IMR-90 (cell line): ENCODE measurements at regions not wholly inside any gene's neighbourhood (a gene's known extent, or its start where the extent isn't known, plus 50 kb on each side); places are given as distances from the start of the nearest gene placed in this dataset.

Source experiments
- ATAC-seq: fragments of 200-7000 bp; cut with Tn5 transposase; 2 replicates; pipeline ENCODE4 v1.9.1; 2020; ENCODE audit warnings: low read depth, mild to moderate bottlenecking, moderate library complexity
- BruUV-seq: library from RNA; stranded (reverse); fragments of 400-500 nt; replicated peaks from 2 replicates; lab custom pipeline; 2021; lab: Mats Ljungman, UMichigan
- CTCF ChIA-PET: fragments of 300-600 bp; formaldehyde crosslinking; extraction: SDS; loops from one replicate; lab custom pipeline; 2021; ENCODE audit warnings: antibody characterized with exemption; lab: Yijun Ruan, JAX
- POLR2A ChIA-PET: fragments of 300-600 bp; sonication (Branson Sonifier 250); formaldehyde crosslinking; loops from one replicate; lab custom pipeline; 2022; ENCODE audit warnings: antibody characterized with exemption; ENCODE audit not compliant: unreplicated experiment; lab: Charles Lee
- DNase-seq: peaks from one replicate; pipeline ENCODE4 v3.0.0; 2013
- H2AFZ ChIP-seq: replicated peaks from 2 replicates; pipeline ENCODE3; 2013; ENCODE audit warnings: low read length, mild to moderate bottlenecking; ENCODE audit not compliant: poor library complexity
- H2AK5ac ChIP-seq: 2 replicates; pipeline ENCODE4 v1.6.1; 2013; ENCODE audit warnings: low read depth, low read length, inconsistent platforms
- H2AK9ac ChIP-seq: replicated peaks from 2 replicates; pipeline ENCODE3; 2013; ENCODE audit warnings: mild to moderate bottlenecking, low read depth, low read length, moderate library complexity; ENCODE audit not compliant: poor library complexity
- H2BK120ac ChIP-seq: 2 replicates; pipeline ENCODE4 v1.6.1; 2013; ENCODE audit warnings: low read depth, low read length, inconsistent platforms
- H2BK15ac ChIP-seq: 3 replicates; pipeline ENCODE4 v1.6.1; 2013; ENCODE audit warnings: low read depth, low read length, inconsistent platforms
- H2BK20ac ChIP-seq: 2 replicates; pipeline ENCODE4 v1.6.1; 2013; ENCODE audit warnings: low read depth, mild to moderate bottlenecking, inconsistent platforms, low read length, moderate library complexity
- H2BK5ac ChIP-seq: 2 replicates; pipeline ENCODE4 v1.6.1; 2013; ENCODE audit warnings: mild to moderate bottlenecking, low read depth, low read length, inconsistent platforms; ENCODE audit not compliant: poor library complexity, severe bottlenecking
- H3K14ac ChIP-seq: replicated peaks from 2 replicates; pipeline ENCODE4 v1.6.1; 2013; ENCODE audit warnings: low read depth, low read length, inconsistent platforms
- H3K18ac ChIP-seq: 2 replicates; pipeline ENCODE4 v1.6.1; 2013; ENCODE audit warnings: low read depth, low read length, control low read depth
- H3K23ac ChIP-seq: 2 replicates; pipeline ENCODE4 v1.6.1; 2013; ENCODE audit warnings: low read depth, low read length, inconsistent platforms
- H3K27ac ChIP-seq: 2 replicates; pipeline ENCODE4 v1.5.1; 2013; ENCODE audit warnings: mild to moderate bottlenecking, control low read depth, low read length; ENCODE audit not compliant: insufficient read depth
- H3K27me3 ChIP-seq: 2 replicates; pipeline ENCODE4 v1.6.1; 2013; ENCODE audit warnings: low read length; ENCODE audit not compliant: control insufficient read depth, insufficient read depth
- H3K36me3 ChIP-seq: 2 replicates; pipeline ENCODE4 v1.6.1; 2013; ENCODE audit warnings: low read length, mixed read lengths; ENCODE audit not compliant: control insufficient read depth, insufficient read depth
- H3K4ac ChIP-seq: 2 replicates; pipeline ENCODE4 v1.6.1; 2013; ENCODE audit warnings: low read depth, low read length, inconsistent platforms
- H3K4me1 ChIP-seq: 2 replicates; pipeline ENCODE4 v1.6.1; 2013; ENCODE audit warnings: low read length, mixed read lengths; ENCODE audit not compliant: control insufficient read depth, insufficient read depth
- H3K4me2 ChIP-seq: 2 replicates; pipeline ENCODE4 v1.6.1; 2013; ENCODE audit warnings: low read depth, mild to moderate bottlenecking, control low read depth, low read length, moderate library complexity
- H3K4me3 ChIP-seq: 2 replicates; pipeline ENCODE4 v1.5.1; 2013; ENCODE audit warnings: low read depth, mild to moderate bottlenecking, control low read depth, low read length, moderate library complexity; ENCODE audit not compliant: insufficient read depth
- H3K56ac ChIP-seq: 2 replicates; pipeline ENCODE4 v1.6.1; 2013; ENCODE audit warnings: low read length, inconsistent platforms; ENCODE audit not compliant: insufficient read depth; ENCODE audit errors: extremely low read depth
- H3K79me1 ChIP-seq, 2 experiments: 2 replicates each; pipeline ENCODE4 v1.6.1; 2013; ENCODE audit warnings: low read length in 2 of 2, inconsistent platforms in 1 of 2, low read depth in 1 of 2
- H3K9ac ChIP-seq: 2 replicates; pipeline ENCODE4 v1.6.1; 2013; ENCODE audit warnings: low read depth, low read length, control low read depth
- H3K9me1 ChIP-seq: 2 replicates; pipeline ENCODE4 v1.6.1; 2013; ENCODE audit warnings: low read length, inconsistent platforms; ENCODE audit not compliant: insufficient read depth
- H3K9me3 ChIP-seq: 2 replicates; pipeline ENCODE4 v1.6.1; 2013; ENCODE audit warnings: low read length; ENCODE audit not compliant: control insufficient read depth, insufficient read depth
- H4K20me1 ChIP-seq: 2 replicates; pipeline ENCODE4 v1.6.1; 2013; ENCODE audit warnings: low read length, inconsistent platforms; ENCODE audit not compliant: insufficient read depth
- H4K5ac ChIP-seq: 2 replicates; pipeline ENCODE4 v1.6.1; 2013; ENCODE audit warnings: mild to moderate bottlenecking, low read depth, low read length, control low read depth
- H4K8ac ChIP-seq, 2 experiments: 2 replicates each; pipeline ENCODE4 v1.6.1; 2013; ENCODE audit warnings: low read depth in 2 of 2, low read length in 2 of 2, control low read depth in 1 of 2, inconsistent platforms in 1 of 2
- H4K91ac ChIP-seq: 2 replicates; pipeline ENCODE4 v1.6.1; 2013; ENCODE audit warnings: low read depth, low read length, inconsistent platforms; ENCODE audit not compliant: insufficient read depth
- MXI1 ChIP-seq: IDR thresholded peaks from 2 replicates; pipeline ENCODE4 v1.6.1; 2012; ENCODE audit warnings: low read depth, mild to moderate bottlenecking, low read length, moderate library complexity, borderline replicate concordance
- RFX5 ChIP-seq: IDR thresholded peaks from 2 replicates; pipeline ENCODE4 v1.8.0; 2012; ENCODE audit warnings: low read depth, mild to moderate bottlenecking, low read length, moderate library complexity
- WGBS, 2 experiments: methylation state at CpG; one replicate each; pipeline versions ENCODE4 v1.1.5 to v1.1.7; 2013; ENCODE audit warnings: missing lambda C conversion rate in 2 of 2; ENCODE audit not compliant: insufficient read length in 1 of 2; ENCODE audit errors: extremely low coverage in 2 of 2; 5-methylcytosine and 5-hydroxymethylcytosine counted together
- dilution Hi-C: fragments of 300-500 bp; cut with HindIII; formaldehyde crosslinking; loops from one replicate; pipeline ENCODE4 v1.14.3; 2018; ENCODE audit warnings: low sequenced_read_pairs; ENCODE audit not compliant: unreplicated experiment
- in situ Hi-C: fragments of 300-500 bp; cut with MboI; formaldehyde crosslinking; loops from 3 replicates; pipeline ENCODE4 v1.14.3; 2019; ENCODE audit warnings: low sequenced_read_pairs, inconsistent platforms, mixed read lengths
- intact Hi-C: fragments of 100-400 bp; cut with micrococcal nuclease; formaldehyde crosslinking; loops from 2 replicates; pipeline ENCODE4 v1.10.0; 2022
- TF ChIP-seq, protein P1 (sequence below): fragments of 150-350 bp; IDR thresholded peaks from 2 replicates; pipeline ENCODE4 v1.6.1; 2017; ENCODE audit warnings: mild to moderate bottlenecking, antibody characterized with exemption, low read length, low read depth

DNA sequence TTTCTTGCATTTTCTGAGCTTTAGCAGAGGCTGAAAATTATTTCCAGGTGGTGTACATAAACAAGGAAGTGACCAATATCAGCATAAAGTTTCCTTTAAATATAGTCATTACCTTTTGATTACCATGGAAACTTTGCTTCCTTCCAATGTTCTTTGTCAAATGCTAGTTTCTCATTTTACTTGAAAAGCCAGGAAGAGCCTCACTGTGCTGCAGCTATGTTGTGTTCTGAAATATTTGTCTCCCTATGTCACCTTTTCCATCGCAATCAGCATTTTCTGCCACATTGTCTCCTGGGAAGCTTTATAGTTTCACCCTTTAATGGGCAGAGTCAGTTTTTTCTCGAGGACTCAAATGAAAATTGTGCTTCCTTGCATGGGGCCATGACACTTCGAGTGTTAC lies 496.0 kb downstream of the CDH8 start:
- H3K4ac ChIP-seq = no peak overlapping the region
- CTCF ChIA-PET = no interaction called here
- dilution Hi-C loops = no loop called here

More for the DNA sequence above, 496.0 kb downstream of the CDH8 start:
- no peak overlapping the region for H4K91ac ChIP-seq
- H4K20me1 ChIP-seq = no peaks in the 10 kb centered on the region
- H2AK5ac ChIP-seq = no peak overlapping the region
- H3K4me2 ChIP-seq = no peak overlapping the region
- POLR2A ChIA-PET = no interaction called here
- H4K5ac ChIP-seq = no peak overlapping the region
- H2AK9ac ChIP-seq = no peak overlapping the region
- no peaks in the 10 kb centered on the region for H3K9me1 ChIP-seq
- no peak overlapping the region for H2AFZ ChIP-seq
- H3K14ac ChIP-seq = no peak overlapping the region
- ATAC-seq = no peak
- no peak overlapping the region for H3K4me3 ChIP-seq
- no peak overlapping the region for H3K18ac ChIP-seq
- no peak overlapping the region for H2BK20ac ChIP-seq
- no peaks in the 10 kb centered on the region for H3K36me3 ChIP-seq
- no TSS peak for BruUV-seq
- no peak overlapping the region for H3K23ac ChIP-seq
- no peak overlapping the region for H3K27ac ChIP-seq
- no peak for DNase-seq
- peaks cover 2% of the 10 kb centered on the region; the same call in 1 of the 2 replicates for H3K9me3 ChIP-seq
- no peak overlapping the region for H3K56ac ChIP-seq
- in situ Hi-C loops (no loop called here), intact Hi-C loops (no loop called here)
- H3K79me1 ChIP-seq = no peaks in the 10 kb centered on the region
- H4K8ac ChIP-seq = no peak overlapping the region
- H3K4me1 ChIP-seq = no peaks in the 10 kb centered on the region
- no peaks in the 10 kb centered on the region for H3K27me3 ChIP-seq
- H3K9ac ChIP-seq = no peak overlapping the region
- H2BK5ac ChIP-seq = no peak overlapping the region
- WGBS, 2 experiments = no CpG with 5 or more reads among the region's 3 CpGs
- no peak overlapping the region for H2BK15ac ChIP-seq
- TF ChIP-seq MXI1 (no peak), RFX5 (no peak)
- TF ChIP-seq, protein P1, sequence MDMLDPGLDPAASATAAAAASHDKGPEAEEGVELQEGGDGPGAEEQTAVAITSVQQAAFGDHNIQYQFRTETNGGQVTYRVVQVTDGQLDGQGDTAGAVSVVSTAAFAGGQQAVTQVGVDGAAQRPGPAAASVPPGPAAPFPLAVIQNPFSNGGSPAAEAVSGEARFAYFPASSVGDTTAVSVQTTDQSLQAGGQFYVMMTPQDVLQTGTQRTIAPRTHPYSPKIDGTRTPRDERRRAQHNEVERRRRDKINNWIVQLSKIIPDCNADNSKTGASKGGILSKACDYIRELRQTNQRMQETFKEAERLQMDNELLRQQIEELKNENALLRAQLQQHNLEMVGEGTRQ = no peak
- no peak overlapping the region for H2BK120ac ChIP-seq
